ENCODE measurements at regions not wholly inside any gene's neighbourhood (a gene's known extent, or its start where the extent isn't known, plus 50 kb on each side); places are given as distances from the start of the nearest gene placed in this dataset.

DNA sequence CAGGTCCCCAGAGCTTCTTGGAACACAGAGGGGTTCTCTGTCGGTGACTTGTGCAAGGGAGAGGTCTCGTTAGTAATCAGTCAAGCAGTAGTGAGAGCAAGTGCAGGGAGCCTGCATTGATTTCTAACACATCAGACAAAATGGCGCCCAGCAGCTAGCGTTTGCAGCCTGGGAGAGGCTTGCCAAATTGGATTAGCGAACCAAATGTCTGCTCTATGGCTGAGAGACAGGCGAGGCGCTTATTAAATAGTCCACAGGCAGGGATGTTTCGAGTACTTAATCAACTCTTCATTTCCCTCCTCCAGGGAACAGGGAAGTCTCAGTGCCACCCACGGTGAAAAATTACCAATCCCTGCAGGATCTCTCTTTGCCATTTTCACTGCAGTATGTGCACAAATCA, 131.4 kb upstream of the SHB start:
- TF ChIP-seq, protein P1, sequence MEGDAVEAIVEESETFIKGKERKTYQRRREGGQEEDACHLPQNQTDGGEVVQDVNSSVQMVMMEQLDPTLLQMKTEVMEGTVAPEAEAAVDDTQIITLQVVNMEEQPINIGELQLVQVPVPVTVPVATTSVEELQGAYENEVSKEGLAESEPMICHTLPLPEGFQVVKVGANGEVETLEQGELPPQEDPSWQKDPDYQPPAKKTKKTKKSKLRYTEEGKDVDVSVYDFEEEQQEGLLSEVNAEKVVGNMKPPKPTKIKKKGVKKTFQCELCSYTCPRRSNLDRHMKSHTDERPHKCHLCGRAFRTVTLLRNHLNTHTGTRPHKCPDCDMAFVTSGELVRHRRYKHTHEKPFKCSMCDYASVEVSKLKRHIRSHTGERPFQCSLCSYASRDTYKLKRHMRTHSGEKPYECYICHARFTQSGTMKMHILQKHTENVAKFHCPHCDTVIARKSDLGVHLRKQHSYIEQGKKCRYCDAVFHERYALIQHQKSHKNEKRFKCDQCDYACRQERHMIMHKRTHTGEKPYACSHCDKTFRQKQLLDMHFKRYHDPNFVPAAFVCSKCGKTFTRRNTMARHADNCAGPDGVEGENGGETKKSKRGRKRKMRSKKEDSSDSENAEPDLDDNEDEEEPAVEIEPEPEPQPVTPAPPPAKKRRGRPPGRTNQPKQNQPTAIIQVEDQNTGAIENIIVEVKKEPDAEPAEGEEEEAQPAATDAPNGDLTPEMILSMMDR (IDR thresholded peaks at IDR 0.05; ENCODE audit: low read depth, low read length, poor library complexity, severe bottlenecking), result no peak
- TF ChIP-seq EZH2phosphoT487 (IDR thresholded peaks at IDR 0.05; ENCODE audit: borderline replicate concordance, low read length), result no peak
